DMS 273 (cell line): ENCODE measurements at regions not wholly inside any gene's neighbourhood (a gene's known extent, or its start where the extent isn't known, plus 50 kb on each side); places are given as distances from the start of the nearest gene placed in this dataset.

Experiments used
- DNase-seq: peaks from one replicate; lab custom pipeline; 2025; ENCODE audit not compliant: unreplicated experiment; lab: John Stamatoyannopoulos, UW

DNA sequence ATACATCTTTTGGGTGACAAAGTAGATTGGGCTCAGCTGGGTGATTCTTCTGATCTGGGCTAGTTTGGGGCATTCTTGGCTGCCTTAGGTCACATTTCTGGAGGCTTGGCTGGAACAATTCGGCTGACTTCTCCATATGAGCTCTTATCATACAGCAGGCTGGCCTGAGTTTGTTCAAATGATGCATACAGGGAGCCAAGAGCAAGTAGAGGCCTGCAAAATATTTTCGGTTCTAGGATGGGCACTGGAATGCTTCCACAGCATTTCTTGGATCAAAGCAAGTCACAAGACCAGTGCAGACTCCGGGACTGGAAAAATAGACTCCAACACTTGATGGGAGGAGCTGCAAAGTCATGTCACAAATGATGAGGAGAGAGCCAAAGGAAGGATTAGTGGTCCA is 98.4 kb downstream of the SCG2 start:
- DNase-seq, result no peak

GRCh38 chr2:223508372-223508771 is 93.8 kb downstream of the SCG2 start:
- no peak for DNase-seq

GRCh38 chr2:223510713-223511112 is 91.4 kb downstream of the SCG2 start:
- DNase-seq, result no peak

DNA sequence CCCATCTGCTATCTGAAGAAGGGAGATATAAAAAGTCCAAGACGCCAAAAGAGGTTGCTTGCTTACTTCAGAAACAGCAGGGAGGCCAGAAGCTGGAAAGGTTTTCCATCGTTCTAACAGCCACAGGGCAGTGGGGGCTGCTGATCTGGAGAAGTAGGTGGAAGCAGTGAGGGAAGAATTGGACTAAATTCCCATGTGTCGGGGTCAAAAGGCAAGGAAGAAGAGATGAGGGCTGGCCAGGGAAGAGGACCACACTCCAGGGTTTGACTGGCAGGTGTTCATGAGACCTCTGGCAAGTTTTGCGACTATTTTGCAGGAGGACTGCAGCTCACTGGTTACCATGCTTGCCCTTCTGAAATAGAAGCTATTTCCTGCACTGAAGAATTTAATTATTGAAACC is 91.0 kb downstream of the SCG2 start:
- DNase-seq, result no peak

GRCh38 chr2:223513771-223514455 is 88.2 kb downstream of the SCG2 start:
- no peak for DNase-seq

GRCh38 chr2:223519471-223519870 is 82.7 kb downstream of the SCG2 start:
- DNase-seq, result no peak

DNA sequence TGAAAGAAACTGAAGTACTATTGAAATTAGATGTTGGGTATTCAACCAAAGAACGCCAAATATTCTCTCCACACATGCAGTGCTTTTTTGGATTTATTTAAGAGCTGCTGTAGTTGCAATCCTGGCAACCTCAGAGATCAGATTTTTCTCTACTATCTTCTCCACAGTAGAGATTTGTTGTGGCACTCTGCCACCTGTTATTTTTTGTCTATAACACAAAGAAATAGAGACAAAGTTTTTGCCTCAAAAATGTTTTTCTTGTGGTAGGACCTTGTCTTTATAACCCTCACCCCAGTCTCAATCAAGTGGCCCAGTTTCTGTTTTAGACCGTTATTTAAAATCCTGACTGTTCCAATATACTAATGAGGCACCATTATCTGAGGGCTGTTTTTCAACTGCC is 79.4 kb downstream of the SCG2 start:
- DNase-seq, result no peak

- no peak for DNase-seq
Measured at GRCh38 chr2:223523551-223524001, 78.6 kb downstream of the SCG2 start.

GRCh38 chr2:223524066-223524465 is 78.1 kb downstream of the SCG2 start:
- DNase-seq, result no peak

- no peak for DNase-seq
Measured at GRCh38 chr2:223526106-223526505, 76.1 kb downstream of the SCG2 start.

DNA sequence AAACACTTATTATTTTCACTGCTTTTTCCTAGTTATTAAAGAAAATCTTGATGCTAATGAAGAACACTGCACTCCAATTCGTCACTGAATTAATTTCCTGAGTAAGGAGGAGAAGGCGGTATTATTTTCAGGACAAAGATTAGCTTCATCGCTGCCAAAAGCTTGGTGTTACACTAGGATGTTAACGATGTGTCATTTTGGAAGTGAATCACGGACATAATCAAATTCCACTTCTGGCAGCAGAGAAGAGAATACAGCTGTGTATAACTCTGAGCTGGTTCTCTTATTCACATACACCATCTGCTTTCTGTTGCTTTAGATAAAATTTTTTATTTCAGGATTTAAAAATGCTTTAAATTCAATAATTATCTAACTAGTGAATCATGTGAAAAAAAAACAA is 74.1 kb downstream of the SCG2 start:
- peak; percentile 28 for DNase-seq

- DNase-seq, result no peak
Measured at GRCh38 chr2:223529696-223530095, 72.5 kb downstream of the SCG2 start.

DNA sequence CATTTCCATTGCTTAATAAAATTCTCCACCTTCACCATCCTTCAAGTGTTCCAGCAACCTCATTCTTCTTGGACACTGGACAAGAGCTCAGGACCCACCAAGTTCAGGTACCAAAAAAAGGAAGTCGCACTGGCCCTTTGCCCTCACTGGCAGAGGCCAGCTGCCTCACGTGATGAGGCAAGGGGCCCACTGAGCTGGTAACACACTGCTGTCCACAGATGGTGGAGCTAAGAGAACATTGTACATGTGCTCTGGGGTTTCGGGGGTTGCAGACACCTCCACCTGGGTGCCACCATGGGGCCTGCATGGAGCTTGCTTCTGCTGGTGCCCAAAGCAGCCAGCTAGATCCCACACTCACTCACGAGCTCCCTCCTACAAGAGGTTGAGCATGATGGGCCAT is 71.3 kb downstream of the SCG2 start:
- no peak for DNase-seq

DNA sequence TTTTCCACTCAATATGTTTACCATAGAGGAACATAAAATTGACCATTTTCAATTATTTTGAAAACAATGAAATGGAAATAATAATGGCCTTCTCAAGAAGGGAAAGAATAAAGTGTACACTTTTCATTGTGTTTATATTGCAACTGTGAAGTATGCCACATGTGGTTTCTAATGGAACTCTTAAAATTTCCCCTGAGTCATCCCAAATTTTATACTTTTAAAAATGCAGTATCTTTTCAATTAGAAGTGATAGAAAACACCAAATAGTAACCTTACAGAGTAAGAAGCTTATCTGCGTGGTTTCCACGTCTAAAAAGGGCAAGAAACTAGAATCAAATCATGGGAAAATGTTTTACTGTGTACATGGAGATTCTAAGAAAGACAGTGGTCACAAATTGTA is 70.0 kb downstream of the SCG2 start:
- no peak for DNase-seq

- DNase-seq, result no peak
Measured at GRCh38 chr2:223532712-223533111, 69.4 kb downstream of the SCG2 start.

GRCh38 chr2:223536546-223536945 is 65.6 kb downstream of the SCG2 start:
- DNase-seq, result no peak

DNA sequence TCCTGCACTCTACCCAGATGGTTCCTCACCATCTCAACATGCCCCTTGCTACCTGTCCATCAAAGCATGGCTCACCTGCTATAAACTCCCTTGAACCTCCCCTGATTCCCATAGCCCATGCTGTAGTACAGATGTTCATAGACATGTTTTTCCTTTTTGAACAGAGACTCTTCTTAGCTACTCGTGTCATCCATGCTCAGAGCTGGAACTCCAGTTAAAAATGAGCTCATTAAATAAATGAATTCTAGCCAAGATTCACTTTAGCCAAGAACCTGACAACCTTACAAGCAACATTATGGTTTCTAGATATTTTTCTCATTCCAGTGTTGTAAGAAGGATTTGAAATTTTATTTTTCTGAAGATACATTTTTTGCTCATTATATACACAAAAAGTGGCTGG is 65.0 kb downstream of the SCG2 start:
- DNase-seq, result no peak

DNA sequence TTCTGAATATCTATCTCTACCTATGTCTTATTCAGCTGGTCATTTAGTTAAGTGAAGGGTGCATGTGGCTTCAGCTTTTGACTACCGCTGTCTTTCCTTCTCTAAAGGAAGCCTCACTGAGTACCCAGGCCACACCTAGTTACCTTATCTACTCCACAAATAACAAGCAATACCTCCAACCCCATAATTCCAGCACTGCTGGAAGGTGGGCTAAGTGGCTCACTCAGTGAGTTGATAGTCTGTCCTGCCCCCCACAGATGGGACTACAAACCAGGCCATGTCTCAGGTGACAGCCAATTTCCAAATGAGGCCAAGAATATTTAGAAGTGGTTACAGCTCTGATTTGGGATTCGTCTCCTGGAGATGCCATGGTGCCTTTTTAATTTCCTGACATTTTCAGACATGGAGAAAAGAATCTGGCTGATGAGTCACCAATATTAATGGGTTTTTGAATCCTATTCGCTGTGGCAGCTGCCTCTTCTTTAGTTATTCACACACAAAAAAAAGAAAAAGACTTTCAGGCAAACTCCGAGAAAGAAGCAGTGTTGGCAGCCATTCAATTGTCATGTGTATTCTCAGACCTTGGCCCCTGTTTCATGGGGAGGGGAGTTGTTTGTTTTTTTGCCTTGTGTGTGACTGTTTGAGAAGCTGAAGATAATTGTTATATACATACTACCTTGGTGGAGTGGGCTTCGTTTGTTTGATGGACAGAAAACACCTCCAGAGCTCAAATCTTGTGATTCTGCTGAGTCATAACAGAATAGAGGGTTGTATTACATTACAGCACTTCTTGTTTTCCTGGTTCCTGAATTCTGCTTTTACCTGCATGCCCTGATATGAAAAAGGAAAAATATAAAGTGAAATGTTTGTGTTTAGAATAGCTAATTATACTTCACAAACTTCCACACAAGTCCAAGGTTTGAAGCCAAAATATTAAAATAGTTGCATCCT is 64.2 kb downstream of the SCG2 start:
- peak; percentile 47 for DNase-seq

DNA sequence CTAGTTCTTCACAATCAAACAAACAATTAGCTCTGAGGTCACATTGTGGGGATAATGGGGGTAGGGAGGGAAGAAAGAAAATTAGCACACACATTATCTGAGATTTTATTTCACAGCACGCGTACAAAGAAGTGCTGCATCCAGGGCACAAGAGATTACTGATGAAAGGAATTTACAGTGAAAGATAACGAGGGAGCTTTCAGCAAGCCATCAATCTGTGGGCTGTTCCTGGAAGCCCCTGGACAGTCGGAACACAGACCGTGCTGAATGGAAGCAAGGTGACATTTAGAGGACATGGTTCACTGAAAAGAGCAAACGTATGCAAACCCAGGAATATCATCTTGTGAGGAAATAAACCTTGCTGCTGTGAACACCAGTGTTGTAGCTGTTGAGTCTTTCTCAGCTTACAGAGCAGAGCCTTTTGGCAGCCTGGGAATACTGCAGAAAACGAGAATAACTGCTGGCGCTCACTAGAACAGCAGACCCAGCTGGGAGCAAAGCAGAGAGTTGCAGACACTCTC is 63.2 kb downstream of the SCG2 start:
- DNase-seq, result peak; percentile 43

DNA sequence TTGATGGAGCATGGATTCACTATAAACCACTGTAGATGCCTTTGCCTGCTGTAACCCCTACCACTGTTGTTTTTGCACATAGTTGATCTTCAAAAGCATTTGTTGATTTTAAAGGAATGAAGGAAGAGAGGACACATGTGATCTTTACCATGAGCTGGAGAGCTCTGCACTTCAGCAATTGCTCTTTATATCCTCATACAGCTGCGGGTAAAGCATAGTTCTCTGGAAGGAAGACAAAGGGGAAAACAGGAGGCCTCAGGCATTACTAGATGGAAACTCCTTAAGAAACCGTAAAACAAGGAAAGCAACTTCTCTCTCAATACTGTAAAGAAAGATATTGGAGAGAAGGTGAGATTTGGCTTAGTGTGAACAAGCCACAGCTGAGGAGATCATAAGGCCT is 60.6 kb downstream of the SCG2 start:
- DNase-seq, result no peak

DNA sequence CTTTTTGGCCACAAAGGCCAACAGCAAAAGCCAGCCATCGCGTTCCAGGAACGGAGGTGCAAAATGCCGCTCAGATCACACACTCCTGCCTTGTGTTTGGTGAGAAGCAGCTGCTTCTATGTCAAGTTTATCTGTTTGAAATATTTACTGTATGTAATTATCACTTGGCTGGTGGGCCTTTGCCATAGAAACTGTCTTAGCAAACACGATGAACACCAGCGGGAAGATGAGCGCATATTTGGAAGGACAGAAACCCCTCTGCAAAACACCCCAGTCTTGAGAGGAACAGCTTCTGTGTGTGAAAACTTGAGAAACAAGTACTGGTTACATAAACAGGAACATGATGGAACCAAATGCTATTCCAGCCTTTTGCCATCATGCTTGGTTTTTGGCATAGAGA is 59.7 kb downstream of the SCG2 start:
- no peak for DNase-seq

DNA sequence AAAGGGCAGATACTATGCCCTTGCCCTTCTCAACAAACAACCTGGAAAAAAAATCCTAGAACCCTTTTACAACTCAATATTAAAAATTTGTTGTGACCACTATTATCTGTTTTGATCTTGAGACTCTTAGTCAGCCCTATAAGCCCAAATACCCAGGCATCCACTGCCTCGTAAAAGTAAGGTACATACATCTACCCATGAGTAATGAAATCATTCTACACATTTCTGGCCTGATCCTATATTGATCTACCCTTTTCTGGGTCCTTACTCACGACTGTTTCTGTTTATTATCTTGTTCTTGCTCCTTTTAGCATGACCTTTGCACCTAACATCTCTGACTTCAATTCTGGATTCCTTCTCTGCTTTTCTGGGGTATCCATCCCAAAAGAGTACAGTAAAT is 56.8 kb downstream of the SCG2 start:
- no peak for DNase-seq
